DMS 273 (cell line): ENCODE measurements at regions not wholly inside any gene's neighbourhood (a gene's known extent, or its start where the extent isn't known, plus 50 kb on each side); places are given as distances from the start of the nearest gene placed in this dataset.

ENCODE experiments used
- DNase-seq: peaks from one replicate; lab custom pipeline; 2025; ENCODE audit not compliant: unreplicated experiment; lab: John Stamatoyannopoulos, UW

DNA sequence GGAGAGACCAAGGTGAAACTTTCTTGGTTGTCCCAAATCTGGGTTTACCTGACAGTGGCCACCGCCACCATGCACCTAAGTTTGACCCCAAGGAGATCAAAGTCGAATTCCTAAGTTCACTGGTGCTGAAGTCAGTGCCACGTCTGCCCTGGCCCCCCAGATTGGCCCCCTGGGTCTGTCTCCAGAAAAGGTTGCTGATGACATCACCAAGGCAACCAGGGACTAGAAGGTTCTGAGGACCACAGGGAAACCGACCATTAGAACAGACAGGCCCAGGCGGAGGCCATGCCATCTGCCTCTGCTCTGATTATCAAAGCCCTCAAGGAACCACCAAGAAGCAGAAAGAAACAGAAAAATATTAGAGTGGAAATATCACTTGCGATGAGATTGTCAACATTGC lies 91.2 kb downstream of the DLL1 start:
- DNase-seq: no peak

DNA sequence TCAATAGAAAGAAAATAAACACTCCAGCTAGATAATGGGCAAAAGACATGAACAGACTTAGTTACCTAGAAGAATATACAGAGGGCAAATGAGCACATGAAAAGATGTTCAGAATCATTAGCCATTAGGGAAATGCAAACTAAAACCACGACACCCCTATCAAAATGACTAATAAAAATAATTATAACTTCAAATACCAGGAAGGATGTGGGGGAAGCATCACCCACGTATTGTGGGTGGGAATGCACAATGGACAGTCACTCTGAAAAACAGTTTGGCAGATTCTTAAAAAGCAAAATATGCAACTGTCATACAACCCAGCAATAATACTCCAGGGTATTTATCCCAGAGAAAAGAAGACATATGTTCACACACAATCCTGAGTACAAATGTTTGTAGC lies 92.6 kb downstream of the DLL1 start:
- no peak for DNase-seq

DNA sequence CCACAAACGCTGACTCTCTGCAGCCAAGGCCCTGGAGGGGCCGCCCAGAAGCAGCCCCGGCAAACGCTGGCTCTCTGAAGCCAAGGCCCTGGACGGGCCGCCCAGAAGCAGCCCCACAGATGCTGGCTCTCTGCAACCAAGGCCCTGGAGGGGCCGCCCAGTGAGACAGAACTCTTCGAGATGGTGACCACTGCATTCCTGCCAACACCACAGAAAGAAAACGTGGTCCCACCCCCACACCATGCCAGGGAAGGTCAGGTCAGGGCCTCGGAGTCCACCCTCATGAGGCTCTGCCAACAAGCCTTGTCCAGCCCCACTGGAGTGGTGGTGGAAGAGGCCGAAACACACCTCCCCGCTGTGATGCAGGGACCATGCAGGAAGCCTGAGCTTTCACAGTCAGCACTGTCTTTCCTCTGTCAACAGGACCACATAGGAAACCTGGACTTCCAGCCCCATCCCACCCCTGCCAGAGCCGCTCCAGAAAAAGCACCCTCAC lies 97.5 kb downstream of the DLL1 start:
- no peak for DNase-seq

DNA sequence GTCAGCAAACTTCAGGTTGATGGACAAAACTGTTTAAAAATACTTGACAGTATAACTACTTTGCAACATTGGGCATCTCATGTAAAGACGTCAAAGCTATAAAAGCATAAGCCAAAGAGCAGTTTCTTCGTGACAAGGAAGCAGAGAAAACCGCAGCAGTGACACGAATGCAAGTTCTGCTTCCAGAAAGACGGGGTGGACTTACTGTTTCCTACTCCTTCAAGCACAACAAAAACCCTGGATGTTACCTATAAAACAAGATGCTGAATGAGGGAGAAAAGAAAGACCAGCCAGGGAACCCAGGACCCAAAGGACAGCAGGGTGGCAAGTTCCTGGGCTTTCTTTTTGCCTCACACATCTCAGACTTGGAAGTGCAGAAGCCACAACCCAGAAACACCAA lies 98.0 kb downstream of the DLL1 start:
- DNase-seq: no peak

DNA sequence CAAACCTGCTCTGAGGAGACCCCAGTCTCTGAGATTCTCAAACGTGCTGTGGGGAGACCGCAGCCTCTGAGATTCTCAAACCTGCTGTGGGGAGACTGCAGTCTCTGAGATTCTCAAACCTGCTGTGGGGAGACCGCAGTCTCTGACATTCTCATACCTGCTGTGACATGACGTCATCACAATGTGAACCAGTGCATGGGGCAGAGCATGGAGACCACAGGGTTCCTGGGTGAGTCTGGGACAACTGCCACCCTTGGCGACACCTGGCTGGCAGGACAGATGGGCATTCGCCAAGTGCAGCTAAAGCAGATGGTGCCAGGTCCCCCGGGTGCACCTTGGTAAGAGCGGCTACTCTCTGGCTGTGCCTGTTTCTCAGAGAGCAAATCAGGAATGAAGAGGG lies 98.8 kb downstream of the DLL1 start:
- DNase-seq: peak; percentile 68

DNA sequence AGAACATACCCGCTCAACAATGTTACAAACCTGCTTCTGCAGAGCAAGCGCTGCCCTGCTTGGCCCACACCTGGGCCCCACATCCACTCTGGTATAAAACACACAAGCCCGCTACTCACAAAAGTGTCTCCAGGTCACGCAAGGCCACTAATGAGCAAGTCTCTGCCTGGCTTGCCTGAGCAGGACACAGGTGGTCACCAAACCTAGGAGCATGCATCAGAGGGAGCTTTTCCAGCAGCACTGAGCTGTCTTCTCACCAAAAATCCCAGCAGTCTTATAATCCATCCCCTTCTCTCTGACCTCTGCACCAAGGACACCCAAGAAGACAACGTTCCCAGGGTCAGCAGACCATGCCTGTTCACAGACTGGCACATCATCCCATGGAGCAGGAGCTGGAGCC lies 100.8 kb downstream of the DLL1 start:
- DNase-seq: no peak

DNA sequence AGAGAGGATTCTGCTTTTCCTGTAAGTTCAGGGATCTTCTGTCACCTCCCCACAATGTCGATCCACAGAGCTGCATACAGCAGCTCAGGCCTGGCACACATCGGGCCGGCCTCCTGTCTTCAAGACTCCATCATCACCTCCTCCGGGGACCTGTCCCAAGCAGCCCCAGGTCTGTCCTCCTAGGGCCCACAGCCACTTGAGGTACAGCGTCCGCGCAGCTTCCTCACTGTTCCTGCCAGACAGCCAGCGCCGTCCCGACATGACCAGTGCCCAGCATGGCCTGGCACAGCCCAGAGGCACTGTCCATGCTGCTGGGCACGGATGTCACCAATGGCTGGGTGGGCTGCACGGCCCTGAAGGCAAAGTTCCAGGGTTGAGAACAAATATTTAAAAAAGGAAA lies 101.6 kb downstream of the DLL1 start:
- no peak for DNase-seq

DNA sequence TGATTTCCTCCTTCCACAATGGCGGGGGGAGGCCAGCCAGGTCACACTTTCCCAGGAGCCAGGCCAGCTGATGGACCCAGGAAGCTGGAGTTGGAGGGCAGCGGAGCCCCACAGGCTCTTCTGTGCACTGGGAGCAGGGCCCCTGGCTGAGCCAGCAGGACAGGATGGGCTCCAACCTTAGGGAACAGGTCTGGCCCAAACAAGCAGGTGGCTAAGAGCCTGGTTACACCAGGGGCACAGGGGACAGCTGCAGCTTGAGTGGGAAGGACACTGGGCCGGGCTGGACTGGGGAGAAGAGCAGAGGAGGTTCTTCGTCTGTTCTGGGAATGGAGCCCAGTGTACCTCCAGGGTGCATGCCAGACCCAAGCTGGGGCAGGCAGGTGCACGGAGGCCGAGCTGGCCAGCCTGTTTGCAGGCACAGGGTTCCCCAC lies 102.3 kb downstream of the DLL1 start:
- peak; percentile 25 for DNase-seq

DNA sequence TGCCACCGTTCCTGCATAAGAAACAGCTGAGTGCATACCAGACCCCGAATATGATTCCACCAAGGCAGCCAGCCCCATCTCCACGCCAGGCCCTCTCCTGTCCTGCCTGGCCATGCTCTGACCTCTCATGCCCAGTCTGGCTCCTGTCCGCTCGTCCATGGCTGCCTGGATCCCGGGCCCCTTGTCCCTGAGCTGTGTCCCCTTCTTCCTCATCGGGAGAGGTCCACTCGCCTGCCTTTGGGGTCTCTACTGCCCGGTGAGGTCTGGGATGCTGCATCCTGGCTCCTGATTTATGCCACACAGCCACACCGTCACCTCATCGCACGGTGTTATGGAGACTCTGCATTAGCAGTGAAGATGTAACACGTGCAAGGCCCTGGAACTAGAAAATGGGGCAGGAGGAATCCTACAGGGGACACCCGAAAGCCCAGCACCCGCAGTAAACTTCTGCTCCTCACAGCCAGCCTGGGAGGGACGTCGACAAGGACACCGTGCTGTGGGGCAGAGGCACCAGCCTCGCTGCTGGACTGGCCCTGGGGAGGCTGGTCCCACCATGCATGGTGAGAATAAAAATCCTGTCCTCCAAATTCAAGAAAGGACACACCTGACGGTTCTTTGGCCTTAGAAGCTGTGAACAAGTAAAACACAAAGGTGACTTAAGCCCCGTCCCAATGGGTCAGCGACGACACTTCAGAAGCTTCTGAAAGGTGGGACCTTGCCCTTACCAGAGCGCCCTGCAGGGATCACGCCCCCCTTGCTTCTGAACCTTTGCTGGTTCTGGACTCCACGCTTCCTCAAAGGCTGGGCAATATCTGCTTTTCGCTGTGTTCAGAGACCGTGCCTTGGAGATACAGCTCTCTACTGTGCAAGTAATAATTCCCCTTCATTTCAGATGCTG lies 103.0 kb downstream of the DLL1 start:
- no peak for DNase-seq

DNA sequence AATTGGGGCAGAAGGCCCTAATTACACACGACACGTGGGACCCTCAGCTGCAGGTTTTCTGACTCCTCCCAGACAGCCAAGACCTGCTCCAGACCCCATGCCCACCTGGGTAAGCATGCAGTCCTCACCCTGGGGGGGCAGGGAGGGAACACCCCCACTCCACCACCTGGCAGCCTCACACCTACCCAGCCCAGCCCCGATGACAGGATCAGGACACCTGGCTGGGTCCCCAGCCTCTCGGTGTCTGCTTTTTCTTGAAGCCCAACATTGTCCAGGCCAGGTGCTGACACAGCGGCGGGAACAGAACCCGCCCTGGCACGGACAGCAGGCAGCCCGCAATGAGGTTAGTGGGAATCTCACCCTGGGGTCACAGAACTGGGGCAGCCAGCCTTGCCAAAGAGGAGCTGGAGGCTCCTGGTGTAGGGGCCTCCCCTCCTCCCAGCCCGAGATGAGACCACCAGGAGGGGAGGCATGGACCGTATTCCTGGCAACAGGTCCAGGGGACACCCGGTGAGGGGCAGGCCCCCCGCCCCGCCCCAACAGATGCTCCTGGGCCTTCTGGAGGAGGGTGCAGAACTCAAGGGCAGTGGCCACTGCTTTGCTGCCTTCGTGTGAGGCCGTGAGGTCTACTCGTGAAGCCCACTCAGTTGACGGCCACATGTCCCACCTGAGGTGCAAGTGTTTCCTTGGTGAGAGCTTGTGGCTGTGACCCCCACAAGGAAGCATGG lies 103.8 kb downstream of the DLL1 start:
- DNase-seq: no peak

DNA sequence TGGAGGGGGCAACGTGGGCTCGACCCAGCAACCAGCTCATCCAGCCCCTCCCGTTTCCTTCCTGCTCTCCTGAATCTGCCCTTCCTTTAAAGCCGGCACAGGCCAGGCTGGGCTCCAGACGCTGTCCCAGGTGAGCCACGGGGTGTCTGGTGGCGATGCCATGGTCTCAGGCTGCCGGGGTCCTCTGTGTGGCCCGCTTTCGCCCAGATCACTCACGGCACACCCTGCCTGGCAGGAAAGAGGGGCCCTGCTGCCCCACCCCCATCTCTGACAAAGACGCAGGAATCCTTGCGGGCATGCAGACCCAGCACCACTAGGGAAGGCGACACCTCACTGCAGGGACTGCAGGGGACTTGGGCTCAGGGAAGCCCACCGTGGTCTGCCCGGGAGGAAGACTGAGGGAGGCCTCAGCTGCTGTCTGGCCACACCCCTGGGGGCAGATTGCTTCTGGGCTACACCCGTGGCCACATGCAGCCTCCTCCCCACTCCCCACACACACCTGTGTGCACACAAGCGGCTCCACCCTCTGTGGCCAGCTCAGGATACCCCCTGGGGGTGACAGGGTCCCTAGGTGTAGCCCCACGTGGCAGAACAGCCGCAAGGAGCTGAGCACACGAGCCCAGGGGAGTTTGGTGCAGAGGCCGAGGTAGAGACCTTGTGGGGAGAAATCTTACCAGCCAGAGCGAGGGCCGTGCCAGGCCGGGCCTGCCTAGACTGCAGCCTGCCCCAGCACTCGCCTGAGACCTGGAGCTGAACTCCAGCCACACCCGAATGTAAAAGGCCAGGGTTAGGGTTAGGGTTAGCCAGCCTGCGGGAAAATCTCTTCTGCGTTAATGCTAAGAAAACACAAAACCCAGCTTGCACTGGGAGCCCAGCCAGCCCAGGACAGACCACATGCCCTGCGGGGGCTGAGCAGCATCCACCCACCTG lies 104.6 kb downstream of the DLL1 start:
- peak; percentile 44 for DNase-seq

DNA sequence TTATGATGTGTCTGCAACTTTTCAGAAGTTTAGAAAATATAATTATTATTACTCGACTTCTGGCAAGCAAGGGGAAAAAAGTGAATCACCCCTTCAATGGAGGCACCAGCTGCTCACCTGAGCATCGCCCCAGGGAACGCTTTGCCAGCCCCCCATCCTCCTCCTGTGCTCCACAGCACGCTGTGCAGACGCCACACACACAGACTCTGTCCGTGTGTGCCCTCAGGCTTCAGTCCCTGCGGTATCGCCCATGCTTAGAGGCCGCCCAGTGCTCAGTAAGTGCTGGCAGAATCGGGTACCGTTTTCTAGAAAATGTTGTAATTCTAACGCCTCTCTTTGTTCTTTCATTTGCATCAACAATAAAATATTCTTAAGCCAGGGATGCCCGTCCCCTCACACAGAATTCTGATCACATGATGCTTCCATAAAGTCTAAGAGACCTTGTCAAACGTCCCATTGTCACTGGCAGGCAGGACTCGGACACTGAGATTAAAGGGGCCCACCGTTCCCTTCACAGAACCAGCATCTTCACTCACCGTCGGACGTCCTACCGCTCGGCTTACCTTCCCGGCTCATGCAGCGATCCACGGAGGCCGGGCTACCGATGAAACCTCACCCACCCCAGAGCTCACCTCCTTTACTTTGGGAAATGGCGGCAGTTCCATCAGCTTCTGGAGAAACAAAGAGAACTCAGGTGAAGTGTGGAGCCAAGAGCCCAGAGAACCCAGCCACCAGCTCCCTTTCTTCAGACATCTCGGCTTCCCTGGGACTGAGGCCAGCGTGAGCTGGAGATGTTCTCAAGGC lies 105.5 kb downstream of the DLL1 start:
- DNase-seq: no peak

DNA sequence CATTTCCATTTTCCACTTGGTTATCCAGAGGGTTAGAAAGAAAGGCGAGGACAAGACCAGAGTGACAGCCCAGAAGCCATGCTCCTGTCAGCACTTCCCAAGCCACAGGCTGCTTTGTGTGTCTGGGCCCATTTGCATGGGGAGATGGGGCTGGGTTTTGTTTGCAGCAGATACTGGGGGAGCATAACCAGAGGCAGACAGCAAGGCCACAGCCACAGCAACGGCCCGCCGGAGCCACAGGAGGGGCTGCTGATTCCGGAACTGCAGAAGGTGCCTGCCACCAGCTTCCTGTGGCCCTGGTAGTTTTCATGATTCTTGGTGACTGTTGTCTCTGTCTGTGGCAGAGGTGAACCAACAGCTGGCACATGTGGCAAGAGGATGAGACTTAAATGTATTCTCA lies 106.6 kb downstream of the DLL1 start:
- DNase-seq: no peak

DNA sequence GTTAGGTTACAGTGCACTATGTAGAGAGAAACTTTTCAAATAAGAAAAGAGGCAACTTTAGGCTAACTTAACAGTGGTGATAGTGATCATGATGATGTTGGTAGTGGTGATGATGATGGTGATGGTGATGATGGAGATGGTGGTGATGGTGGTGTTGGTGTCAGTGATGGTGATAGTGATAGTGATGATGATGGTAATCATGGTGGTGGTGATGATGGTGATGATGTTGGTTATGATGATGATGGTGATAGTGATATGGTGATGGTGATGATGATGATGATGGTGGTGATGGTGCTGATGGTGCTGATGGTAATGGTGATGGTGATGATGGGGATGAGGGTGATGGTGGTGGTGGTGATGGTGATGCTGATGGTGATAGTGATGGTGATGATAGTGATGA lies 107.4 kb downstream of the DLL1 start:
- no peak for DNase-seq

DNA sequence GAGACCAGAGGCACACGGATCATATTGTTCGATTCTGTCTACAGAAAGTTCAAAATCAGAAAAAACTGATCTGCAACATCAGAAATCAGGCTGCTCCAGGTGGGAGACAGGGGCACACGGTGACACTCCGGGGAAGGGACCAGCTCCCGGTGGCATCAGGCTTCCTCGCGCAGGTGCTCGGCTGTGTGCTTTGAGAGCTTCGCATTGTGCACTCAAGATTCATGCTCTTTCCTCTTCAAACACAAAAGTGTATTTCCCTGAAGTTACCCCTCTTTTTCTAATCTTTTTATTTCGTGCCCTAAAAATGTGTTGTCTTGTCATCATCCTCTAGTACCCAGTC lies 108.1 kb downstream of the DLL1 start:
- no peak for DNase-seq

DNA sequence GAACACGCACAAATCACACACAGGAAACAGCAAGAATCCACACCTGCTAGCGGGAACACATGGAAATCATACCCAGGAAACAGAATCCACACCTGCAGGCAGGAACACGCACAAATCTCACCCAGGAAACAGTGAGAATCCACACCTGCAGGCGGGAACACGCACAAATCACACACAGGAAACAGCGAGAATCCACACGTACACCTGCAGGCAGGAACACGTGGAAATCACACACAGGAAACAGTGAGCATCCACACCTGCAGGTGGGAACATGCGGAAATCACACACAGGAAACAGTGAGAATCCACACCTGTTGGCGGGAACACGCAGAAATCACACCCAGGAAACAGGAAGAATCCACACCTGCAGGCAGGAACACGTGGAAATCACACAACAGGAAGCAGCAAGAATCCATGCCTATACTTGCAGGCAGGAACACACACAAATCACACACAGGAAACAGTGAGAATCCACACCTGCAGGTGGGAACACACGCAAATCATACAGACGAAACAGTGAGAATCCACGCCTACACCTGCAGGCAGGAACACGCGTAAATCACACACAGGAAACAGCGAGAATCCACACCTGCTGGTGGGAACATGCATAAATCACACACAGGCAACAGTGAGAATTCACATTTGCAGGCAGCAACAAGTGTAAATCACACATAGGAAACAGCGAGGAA lies 108.6 kb downstream of the DLL1 start:
- DNase-seq: no peak

DNA sequence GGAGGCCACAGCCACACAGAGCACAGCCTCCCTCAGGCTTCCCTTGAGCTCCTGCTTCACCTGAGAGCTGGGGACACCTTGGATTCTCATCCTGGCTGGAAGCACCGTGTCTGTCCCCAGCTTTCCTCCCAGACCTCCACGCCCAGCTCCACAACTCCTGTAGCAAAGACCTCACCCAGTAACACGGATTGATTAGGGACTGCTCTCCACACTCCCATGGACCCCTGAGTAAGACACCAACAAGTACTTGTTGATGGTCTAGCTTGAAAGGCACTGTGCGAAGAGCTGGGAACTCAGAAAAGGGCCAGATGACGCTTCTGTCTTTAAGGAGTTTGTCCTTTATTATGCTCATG lies 109.6 kb downstream of the DLL1 start:
- no peak for DNase-seq

DNA sequence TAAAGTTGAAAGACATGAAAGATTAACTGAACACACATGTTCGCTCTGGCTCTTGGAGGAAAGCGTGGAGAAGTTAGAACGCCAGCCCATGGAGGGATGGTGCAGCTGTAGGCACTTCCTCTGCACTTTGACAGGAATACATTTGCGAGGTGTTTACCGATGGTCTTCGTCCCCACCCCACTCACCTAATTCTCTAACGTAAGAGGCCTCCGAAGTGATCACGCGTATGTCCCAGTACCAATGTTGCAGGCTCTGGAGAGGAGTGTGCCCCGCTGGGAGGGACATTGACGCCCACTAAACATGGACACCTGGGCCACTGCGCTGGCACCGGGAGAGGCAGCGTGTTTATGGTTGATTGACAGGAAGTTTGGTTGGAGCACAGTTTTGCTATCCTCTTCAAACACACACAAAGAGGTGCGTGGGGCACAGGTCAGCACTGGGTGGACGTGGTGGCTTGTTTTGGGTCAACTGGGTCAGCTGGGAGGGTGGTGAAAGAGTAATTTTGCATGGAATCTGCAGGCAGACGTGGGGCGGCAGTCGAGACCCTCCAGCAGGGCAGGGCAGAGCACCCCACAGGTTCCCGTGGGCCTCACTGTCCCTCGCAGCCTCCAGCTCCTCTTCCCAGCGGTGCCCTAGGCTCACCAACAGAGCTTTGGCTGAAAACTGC lies 110.1 kb downstream of the DLL1 start:
- DNase-seq: no peak

DNA sequence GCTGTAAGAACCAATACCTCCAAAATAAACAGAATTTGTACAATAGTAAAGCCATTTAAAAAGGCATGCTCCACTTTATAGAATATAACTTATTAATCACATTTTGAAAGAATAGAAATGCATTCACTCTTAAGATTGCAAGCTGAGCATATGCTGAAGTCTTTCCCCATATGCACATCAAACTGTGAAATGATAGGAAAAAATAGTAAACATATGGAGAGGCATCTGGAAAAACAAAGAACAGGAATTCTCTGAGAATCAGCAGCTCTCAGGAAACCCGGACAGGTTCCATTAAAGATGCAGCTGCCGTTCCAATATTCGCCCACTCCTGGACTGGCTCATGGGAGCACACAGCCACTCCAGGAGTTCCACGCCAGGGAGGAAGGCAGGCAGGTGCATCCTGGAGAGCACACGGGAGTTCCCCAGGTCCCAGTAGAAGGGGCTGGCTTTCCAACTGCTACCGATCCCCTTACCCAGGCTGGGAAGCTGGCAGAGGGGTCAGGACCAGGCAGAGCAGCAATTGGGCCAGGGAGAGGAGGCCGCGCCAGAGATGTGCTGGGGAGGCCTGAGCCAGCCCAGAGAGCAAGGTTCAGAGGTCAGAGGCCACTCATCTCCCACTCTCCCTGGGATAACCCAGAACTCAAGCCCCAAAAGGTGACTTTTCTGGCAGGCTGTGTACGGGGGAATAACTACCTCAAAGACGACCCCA lies 111.1 kb downstream of the DLL1 start:
- peak; percentile 83 for DNase-seq
